ENCODE measurements at regions not wholly inside any gene's neighbourhood (a gene's known extent, or its start where the extent isn't known, plus 50 kb on each side); places are given as distances from the start of the nearest gene placed in this dataset.

- H3K27me3 Mint-ChIP-seq: peaks cover 52% of the 10 kb centered on the region
- no peak for DNase-seq
- H3K4me1 Mint-ChIP-seq: peaks cover 7% of the 10 kb centered on the region
- no peaks in the 10 kb centered on the region for H3K36me3 Mint-ChIP-seq (ENCODE audit: low read depth)
- no peak overlapping the region for H3K4me3 Mint-ChIP-seq
- TF ChIP-seq CTCF (IDR thresholded peaks at IDR 0.05): no peak
- CTCF ChIA-PET: no interaction called here
- no peaks in the 10 kb centered on the region for H3K9me3 Mint-ChIP-seq
- H3K27ac Mint-ChIP-seq: no peak overlapping the region
- POLR2A ChIA-PET: no interaction called here
- no peak for ATAC-seq (ENCODE audit: low read depth)
- intact Hi-C loops (cut with micrococcal nuclease): no loop called here
These were observed 145.6 kb upstream of the NFE2L3 start for GRCh38 chr7:26006426-26006825.

GRCh38 chr7:26007510-26007909, 144.5 kb upstream of the NFE2L3 start:
- no peak for ATAC-seq (ENCODE audit: low read depth)
- intact Hi-C loops (cut with micrococcal nuclease): no loop called here
- no peak for TF ChIP-seq CTCF (IDR thresholded peaks at IDR 0.05)
- Mint-ChIP-seq H3K27ac (no peak overlapping the region), H3K27me3 (peaks cover 47% of the 10 kb centered on the region), H3K9me3 (no peaks in the 10 kb centered on the region), H3K36me3 (ENCODE audit: low read depth) (no peaks in the 10 kb centered on the region), H3K4me1 (peaks cover 13% of the 10 kb centered on the region), H3K4me3 (no peak overlapping the region)
- DNase-seq: no peak
- ChIA-PET CTCF (no interaction called here), POLR2A (interaction anchor here (0.6 kb wide), 1 partner anchor 143 kb away, joined by 3 read pairs; no protein-coding TSS in a partner anchor)

- peaks cover 45% of the 10 kb centered on the region for H3K27me3 Mint-ChIP-seq
- ChIA-PET CTCF (no interaction called here), POLR2A (interaction anchor here (0.6 kb wide), 1 partner anchor 142 kb away, joined by 3 read pairs; no protein-coding TSS in a partner anchor)
- H3K4me1 Mint-ChIP-seq: peaks cover 15% of the 10 kb centered on the region
- H3K4me3 Mint-ChIP-seq: no peak overlapping the region
- intact Hi-C loops (cut with micrococcal nuclease): no loop called here
- no peaks in the 10 kb centered on the region for H3K36me3 Mint-ChIP-seq (ENCODE audit: low read depth)
- ATAC-seq (ENCODE audit: low read depth): no peak
- H3K9me3 Mint-ChIP-seq: no peaks in the 10 kb centered on the region
- no peak for DNase-seq
- no peak for TF ChIP-seq CTCF (IDR thresholded peaks at IDR 0.05)
- no peak overlapping the region for H3K27ac Mint-ChIP-seq
These were observed 143.6 kb upstream of the NFE2L3 start for GRCh38 chr7:26008428-26008827.

GRCh38 chr7:26011039-26011696, 140.8 kb upstream of the NFE2L3 start:
- intact Hi-C loops (cut with micrococcal nuclease): loop anchor here (5.0 kb wide), 1 partner anchor 44 kb away; no protein-coding TSS in a partner anchor
- TF ChIP-seq CTCF (IDR thresholded peaks at IDR 0.05): no peak
- no peak overlapping the region for H3K4me3 Mint-ChIP-seq

GRCh38 chr7:26013551-26014083, 138.4 kb upstream of the NFE2L3 start:
- Mint-ChIP-seq H3K36me3 (ENCODE audit: low read depth) (peaks cover 2% of the 10 kb centered on the region), H3K4me1 (peaks cover 18% of the 10 kb centered on the region), H3K27ac (no peak overlapping the region), H3K27me3 (peaks cover 66% of the 10 kb centered on the region), H3K4me3 (no peak overlapping the region), H3K9me3 (peaks cover 12% of the 10 kb centered on the region)
- ATAC-seq (ENCODE audit: low read depth) (no peak), DNase-seq (no peak)
- POLR2A ChIA-PET: no interaction called here
- CTCF ChIA-PET: no interaction called here
- no peak for TF ChIP-seq CTCF (IDR thresholded peaks at IDR 0.05)
- intact Hi-C loops (cut with micrococcal nuclease): loop anchor here (5.0 kb wide), 1 partner anchor 46 kb away; no protein-coding TSS in a partner anchor

More at GRCh38 chr7:26011039-26011696, 140.8 kb upstream of the NFE2L3 start:
- ATAC-seq (ENCODE audit: low read depth) (no peak), DNase-seq (no peak)
- ChIA-PET POLR2A (no interaction called here), CTCF (no interaction called here)
- Mint-ChIP-seq H3K36me3 (ENCODE audit: low read depth) (peaks cover 2% of the 10 kb centered on the region), H3K9me3 (peaks cover 5% of the 10 kb centered on the region), H3K27me3 (peaks cover 59% of the 10 kb centered on the region), H3K4me1 (peaks cover 18% of the 10 kb centered on the region), H3K27ac (no peak overlapping the region)
